Uterus (tissue), 2 donors: ENCODE measurements at regions not wholly inside any gene's neighbourhood (a gene's known extent, or its start where the extent isn't known, plus 50 kb on each side); places are given as distances from the start of the nearest gene placed in this dataset.

Experiments
- CTCF ChIP-seq, 4 experiments: fragments of 200-600 bp in 2 of 4; fragments of 450-650 bp in 2 of 4; sonication (generic) in 2 of 4; IDR thresholded peaks; one replicate each; pipeline ENCODE4 v1.5.1; 2016 to 2019; ENCODE audit warnings: antibody characterized with exemption in 4 of 4, mild to moderate bottlenecking in 2 of 4, moderate library complexity in 1 of 4
- POLR2A ChIP-seq, 2 donors: fragments of 450-650 bp; IDR thresholded peaks; one replicate each; pipeline ENCODE4 v1.6.1; 2016; ENCODE audit warnings: antibody characterized with exemption in 2 of 2, mild to moderate bottlenecking in 1 of 2, moderate library complexity in 1 of 2

GRCh38 chr12:97899529-97899928, 436.9 kb downstream of the RMST start:
- TF ChIP-seq CTCF (IDR thresholded peaks at IDR 0.05) (no peak), POLR2A (IDR thresholded peaks at IDR 0.05) (no peak)
